OCI-LY7 (cell line): ENCODE measurements at regions not wholly inside any gene's neighbourhood (a gene's known extent, or its start where the extent isn't known, plus 50 kb on each side); places are given as distances from the start of the nearest gene placed in this dataset.

Experiments used
- CTCF ChIP-seq: fragments of 200-600 bp; sonication (generic); conservative IDR thresholded peaks from 2 replicates; pipeline ENCODE4 v1.5.1; 2014; ENCODE audit warnings: mild to moderate bottlenecking, antibody characterized with exemption, low read length, moderate library complexity, mixed read lengths
- EZH2phosphoT487 ChIP-seq: fragments of 200-600 bp; sonication (generic); IDR thresholded peaks from 2 replicates; pipeline ENCODE4 v1.6.1; 2018; ENCODE audit warnings: low read depth, borderline replicate concordance, mild to moderate bottlenecking, mixed run types, antibody characterized with exemption, low read length, moderate library complexity, mixed read lengths

- TF ChIP-seq CTCF (no peak), EZH2phosphoT487 (no peak)
Measured at GRCh38 chr18:43364535-43364934, 87.2 kb upstream of the SYT4 start.
